Stimulated activated CD4-positive, alpha-beta T cell treated with anti-CD3 and anti-CD28 coated beads, Interleukin-2, amount 100 ng/mL, for 4 hours (primary cell): ENCODE measurements at regions not wholly inside any gene's neighbourhood (a gene's known extent, or its start where the extent isn't known, plus 50 kb on each side); places are given as distances from the start of the nearest gene placed in this dataset.
A peak's percentile ranks its signal among the peaks of the same experiment; 100 is the strongest.

Experiments used
- DNase-seq: peaks from one replicate; pipeline ENCODE4 v3.0.0-alpha.2; 2020; ENCODE audit warnings: low read depth

DNA sequence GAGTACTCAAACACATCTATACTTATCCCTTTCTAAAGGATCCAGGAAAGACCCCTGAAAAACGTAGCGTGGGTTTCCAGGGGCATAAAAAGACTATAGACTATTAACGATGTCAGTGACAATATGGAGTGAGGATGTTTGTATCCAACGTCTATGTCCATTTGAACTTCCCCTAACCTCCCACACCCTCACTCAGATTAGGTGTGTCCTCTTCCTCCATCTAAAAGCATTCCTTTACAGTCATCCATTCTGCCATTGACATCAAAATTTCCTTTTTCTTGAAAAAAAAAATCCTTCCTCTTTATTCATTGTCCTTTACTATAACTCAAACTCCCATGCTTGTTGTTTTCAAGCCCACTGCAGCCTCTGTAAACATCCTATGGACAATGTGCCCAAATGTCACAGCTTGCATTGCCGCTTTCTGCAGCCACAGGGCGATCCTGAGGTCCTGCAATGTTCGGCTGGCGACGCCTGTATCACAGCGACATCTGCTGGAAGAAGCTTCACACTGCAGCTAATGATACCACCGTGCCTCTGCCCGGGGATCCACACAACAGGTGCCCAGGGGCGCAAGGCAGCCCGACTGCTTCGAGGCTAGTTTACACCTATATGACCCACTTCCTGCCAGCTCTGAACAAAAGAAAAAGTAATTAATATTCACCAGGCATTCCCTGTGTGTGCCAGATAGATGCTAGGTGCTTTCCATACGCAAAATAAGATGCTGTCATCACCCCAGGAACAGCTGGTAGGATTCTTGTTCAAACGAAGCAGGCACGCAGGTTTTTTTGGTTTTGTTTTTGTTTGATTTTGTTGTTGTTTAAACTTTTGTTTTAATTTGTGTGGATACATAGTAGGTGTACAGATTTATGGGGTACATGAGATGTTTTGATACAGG lies 267.9 kb upstream of the GHITM start:
- peak; percentile 25 for DNase-seq

DNA sequence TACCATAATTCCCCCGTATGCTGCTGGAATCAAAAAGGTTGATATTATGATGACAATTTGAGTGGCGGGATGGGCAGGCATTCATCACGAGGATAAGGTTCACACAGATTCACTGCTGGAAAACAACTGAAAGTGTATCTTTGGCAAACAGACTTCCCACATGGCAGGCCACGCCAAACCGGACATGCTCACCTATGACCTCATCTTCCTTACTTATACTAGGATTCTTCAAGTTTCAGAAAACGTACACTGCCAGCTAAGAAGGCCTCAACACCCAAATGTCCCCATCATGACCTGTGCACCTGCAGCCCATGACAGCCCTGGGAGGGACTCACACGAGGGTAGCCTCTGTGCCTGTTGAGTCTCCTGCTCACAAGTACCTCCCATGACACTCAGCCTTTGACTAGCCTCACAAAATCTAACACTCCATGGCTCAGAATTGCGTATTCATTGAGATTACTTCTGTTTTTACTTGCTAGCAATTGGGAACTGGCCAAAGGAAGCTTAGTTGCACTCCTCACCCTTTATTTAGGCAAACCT lies 259.0 kb upstream of the GHITM start:
- no peak for DNase-seq

DNA sequence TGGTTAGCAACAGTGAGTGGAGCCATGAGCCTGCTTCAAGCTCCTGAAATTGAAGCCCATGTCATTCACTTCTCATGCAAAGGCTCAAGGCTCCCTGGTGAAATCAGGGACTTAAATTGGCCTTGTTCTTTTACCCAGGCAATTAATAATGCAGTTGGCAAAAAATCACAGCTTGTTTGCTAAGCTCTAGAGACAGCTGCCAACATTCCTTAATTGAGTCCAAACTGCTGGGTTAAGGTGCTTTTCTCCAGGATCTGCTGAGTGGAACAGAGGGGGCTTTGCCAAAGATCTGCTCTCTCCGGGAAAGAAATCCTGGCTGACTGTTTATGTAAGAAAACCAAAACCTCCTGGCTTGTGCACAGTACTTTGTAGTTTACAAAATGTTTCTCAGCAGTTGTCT lies 257.6 kb upstream of the GHITM start:
- no peak for DNase-seq

DNA sequence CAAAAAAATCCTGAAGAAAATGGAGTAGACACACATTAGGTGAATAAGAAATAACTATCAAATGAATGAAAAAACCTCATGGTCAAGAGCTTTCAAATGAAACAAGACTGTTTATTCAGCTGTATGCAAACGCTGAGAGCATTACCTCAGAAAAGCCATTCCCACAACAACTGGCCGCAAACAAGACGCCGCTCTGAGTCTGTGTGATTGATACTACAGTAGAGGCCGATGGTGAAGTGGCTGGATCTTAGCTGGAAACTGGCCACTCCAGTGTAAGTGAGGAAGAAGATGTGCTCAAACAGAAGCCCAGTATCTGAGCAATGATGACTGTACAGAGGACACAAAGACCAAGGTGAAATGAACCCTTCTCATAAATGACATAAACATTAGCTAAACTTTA lies 252.4 kb upstream of the GHITM start:
- no peak for DNase-seq

DNA sequence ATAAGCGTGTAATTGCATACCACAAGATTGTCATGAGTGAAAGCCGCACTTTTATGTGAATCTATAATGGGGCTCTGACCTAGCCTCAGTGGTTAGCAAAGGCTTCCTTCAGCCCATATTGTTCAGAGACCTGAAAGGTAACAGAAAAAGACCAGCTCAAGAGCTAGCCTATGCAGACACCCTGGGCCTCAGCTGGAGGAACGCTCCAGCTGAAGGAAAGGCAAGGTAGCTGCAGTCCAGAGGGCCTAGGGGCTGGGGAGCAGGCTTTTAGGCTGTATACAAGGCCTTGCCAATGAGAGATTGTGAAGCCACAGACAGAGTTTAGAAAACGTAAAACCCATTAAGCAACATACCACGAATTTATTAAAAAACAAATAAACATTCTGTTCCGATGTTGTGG lies 246.6 kb upstream of the GHITM start:
- no peak for DNase-seq

DNA sequence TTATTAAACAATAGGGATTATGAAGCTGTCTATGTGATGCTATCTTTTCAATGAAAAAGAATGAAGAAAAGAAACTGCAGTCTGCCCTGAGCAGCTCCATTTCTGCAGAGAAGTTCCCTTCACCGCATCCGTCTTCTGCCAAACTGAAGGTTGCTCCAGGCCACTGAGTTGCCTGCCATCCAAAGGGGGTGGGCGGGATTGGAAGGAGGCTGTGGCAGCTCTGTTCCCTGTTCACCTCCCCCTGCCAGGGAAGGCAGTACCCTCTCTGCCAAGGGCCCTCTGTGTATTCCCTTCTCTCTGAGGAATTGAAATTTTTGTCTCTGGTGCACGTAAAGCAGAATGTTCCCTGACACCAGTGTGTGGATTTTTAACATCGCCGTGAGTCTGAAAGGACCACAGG lies 243.1 kb upstream of the GHITM start:
- DNase-seq = no peak

DNA sequence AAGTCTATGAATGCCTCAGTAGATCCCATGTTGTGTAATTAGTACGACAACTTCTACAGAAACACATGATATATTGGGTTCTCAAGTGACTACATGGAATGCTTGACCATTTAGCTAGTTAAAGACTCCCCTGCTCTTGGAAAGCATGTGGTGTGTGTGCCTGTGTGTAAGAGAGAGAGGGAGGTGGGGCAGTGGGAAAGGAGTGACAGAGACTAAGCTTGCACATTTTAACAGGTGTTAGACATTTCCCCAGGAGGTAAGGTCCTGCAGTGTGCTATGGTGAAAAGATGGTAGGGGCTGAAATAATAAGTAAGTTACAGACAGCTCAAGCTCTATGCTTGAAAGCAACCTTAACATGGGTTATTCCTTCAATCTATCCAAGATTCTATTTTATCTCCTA lies 241.7 kb upstream of the GHITM start:
- no peak for DNase-seq

DNA sequence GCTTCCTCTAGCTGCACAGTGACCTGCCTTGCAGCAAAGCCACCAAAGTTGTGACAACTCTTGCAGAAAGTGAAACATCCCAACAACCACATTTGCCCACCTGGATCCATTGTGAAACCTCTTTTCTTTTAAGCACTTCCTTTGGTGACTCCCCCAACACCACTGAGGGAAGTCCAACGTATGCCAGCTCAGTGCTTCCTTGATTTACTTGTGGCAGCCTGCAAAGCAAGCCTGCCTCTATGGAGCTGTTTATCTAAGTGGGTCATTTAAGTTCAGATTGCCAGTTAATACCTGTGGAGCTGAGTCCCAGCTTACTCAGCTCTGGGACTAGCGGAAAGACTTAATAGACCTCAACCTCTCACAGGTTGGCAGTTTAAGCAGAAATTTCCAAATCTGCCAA lies 230.8 kb upstream of the GHITM start:
- no peak for DNase-seq

DNA sequence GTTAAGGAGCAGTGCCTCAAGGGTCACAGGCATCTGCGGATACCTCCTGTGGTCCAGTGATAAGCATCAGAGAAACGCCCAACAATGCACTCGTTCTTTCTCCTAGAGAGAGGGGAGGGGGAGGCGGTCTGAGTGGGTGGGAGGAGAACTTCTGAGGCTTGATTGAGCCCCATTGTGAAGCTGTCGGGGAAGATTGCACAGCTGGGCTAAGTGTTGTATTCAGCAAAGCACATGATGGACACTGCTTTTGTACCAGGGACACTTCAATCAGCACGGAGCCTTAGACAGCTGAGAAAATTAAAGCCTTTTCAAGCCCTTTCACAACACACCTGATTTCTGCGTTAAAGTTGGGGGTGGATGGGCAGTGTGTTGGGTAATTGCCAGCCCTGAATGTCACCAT lies 230.3 kb upstream of the GHITM start:
- DNase-seq = no peak

DNA sequence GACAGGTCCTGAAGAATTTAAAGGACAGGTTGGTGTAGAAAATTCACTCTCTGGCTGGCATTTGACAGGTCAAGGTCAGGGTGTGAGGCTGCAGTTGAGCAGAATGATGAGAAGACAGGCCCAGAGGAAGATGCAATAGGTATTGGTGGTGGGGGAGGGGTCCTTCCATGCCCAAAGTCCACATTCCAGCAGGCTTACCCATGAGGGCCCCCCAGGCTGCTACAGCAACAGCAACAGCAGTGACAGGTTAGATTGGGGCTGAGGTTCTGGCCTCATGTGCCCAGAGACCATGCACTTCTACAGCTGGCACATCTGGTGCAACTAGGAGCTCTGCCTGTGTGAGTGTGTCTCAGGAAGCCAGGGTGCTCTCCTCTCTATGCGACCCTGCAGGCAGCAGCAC lies 223.5 kb upstream of the GHITM start:
- no peak for DNase-seq

DNA sequence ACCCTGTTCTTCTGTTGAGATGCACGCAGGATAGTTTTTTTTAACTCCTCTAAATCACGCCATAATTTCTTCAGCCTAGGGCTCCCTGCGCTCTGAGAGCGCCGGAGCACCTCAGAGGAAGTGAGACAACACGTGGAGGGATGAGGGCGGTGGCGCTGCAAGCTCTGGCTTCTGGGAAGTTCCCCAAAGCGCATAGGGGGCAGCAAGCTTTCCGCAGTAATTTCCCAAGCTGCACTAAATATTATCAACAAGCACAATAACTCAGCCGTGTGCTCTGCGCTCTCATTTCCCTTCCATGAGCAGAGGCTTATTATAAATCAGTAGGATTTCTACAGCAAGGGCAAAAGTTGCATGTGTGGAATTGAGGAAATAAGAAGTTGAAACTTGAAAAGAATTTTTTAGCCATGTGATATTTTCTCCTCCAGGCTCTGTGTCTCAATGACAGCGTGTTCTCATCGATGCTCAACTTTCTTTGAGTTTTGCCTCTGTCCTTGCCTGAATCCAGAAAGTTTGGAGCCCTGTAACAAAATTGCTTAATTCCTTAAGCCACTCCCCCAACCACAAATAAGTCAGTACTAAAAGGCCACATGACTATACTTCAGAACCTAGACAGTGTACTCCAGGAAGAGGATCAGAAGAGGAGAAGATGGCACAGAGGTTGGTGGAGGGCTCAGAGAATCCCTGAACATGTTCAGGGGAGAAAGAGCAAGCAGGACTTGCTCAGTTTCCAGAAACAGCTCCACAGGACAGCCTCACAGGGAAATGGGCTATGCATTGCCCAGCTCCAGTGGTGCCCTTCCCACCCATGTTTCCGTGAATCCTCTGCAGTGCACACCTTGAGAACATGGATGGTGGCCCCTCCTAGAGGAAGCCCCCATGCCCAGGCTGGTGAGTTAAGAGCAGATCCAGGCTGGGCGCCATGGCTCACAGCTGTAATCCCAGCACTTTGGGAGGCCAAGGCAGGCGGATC lies 221.5 kb upstream of the GHITM start:
- no peak for DNase-seq

DNA sequence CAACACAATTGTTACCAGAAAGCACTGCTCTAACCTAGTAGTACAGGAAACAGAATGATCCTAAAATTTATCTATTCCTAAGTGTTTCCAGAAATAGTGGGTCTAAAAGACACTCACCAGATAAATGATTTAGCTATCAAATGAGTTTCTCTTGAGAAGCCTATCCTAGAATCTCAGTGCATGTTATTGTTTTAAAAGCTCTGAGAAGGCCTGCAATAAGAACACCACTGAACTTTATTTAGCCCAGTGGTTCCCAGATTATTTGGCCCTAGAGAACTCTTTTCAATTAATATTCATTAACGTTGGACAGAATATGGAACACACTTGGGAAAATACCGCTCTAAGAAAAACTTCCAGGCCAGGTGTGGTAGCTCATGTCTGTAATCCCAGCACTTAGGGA lies 220.1 kb upstream of the GHITM start:
- DNase-seq = no peak

DNA sequence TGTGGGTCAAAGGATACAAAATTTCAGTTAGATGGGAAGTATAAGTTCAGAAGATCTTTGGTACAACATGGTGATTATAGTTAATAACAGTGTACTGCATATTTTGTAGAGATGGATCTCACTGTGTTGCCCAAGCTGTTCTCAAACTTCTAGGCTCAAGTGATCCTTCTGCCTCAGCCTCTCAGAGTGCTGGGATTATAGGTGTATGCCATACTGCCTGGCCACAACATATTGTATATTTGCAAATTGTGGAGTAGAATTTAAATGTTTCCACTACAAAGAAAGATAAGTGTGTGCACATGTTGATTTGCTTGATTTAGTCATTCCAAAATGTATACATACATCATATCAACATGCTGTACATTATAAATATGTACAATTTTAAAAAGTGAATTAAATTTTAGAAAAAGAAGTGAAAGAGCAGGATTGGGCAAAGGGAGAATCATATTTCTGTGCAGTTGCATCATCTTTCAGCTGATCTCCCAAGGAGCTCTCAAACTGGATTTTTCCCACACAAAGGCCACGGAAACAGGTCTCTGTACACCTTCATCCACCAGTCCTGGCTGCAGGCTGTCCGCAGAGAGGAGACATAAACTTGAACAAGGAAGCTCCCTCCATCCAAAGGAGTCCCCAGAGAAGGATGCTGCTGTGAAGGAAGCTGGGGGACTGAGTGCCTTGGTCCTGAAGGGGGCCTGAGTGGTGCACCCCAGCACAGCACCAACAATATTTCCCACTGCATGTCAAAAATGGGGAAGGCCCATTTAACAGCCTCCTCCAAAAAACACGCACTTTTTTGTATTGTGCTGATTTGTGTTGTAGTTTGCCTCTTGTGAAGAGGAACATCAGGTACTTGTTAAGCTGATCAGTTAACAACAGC lies 217.1 kb upstream of the GHITM start:
- DNase-seq = no peak

DNA sequence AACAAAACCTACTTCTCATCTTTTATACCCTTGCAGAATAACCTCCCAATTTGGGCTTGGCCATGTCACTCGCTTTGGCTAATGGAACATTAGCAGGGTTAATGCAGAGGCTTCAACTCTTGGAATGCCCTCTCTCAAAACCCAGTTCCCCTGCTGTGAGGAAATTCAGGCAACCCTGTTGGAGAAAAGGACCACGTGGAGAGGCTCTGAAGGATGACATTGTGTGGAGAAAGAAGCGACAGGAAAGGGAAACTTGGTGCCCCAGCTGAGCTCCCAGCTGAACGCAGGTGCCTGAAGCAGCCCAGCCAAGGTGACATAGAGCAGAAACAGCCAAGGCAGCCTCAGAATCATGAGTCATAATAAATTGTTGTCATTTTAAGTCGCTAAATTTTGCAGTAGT lies 214.2 kb upstream of the GHITM start:
- no peak for DNase-seq

DNA sequence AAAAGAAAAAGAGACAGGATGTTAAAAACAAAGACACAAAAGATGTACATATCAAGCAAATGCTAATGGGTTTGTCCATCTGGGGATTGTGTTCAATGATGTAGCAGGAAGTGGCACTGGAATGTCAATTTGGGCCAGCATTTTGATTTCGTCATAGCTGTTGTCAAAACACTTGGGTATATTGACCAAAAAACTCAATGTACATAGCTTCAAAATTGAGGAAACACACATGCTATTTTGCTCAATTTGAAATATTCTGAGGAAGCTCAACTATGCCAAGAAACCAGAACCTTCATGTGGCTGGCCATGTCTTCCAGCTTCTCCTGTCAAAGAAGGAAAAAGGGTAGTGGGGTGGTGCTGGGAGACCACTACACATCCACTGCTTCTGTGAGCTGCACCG lies 212.7 kb upstream of the GHITM start:
- DNase-seq = no peak

DNA sequence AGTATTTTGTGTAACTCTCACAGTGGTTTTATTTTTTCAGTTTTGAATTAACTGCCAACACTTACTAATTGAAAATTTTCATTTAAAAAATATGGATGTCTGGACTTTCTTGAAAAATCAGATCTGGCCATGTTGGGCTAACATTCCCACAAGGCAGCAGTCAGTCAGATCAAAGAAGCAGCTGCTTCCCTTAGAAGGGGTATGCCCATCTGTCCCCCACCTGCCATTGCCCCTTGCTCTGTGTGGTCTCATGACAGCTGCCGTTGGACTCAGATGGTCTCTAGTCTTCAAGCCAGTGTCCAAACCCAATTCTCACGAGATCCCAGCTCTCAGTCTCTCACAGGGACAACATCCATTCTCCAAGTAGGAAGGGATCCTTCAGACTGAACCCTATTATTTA lies 212.1 kb upstream of the GHITM start:
- DNase-seq = no peak

DNA sequence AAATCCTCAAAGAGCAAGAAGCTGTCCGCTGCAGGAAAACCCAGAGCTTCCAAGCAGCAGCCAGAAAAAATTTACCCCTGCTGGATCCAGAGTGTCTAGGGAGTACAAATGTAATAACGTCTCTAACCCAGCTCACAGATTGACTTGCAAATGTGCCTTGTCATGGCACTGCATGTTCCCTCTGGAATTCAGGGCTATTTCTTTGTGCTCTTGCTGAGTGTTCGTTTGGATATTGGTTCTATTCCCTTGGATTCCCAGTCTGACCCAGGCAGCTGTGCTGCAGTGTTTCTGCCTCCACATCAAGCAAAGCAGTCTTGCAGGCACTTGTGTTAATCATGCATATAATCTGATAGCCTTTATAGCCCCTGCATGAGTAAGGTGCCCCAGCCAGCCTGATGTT lies 209.9 kb upstream of the GHITM start:
- no peak for DNase-seq

DNA sequence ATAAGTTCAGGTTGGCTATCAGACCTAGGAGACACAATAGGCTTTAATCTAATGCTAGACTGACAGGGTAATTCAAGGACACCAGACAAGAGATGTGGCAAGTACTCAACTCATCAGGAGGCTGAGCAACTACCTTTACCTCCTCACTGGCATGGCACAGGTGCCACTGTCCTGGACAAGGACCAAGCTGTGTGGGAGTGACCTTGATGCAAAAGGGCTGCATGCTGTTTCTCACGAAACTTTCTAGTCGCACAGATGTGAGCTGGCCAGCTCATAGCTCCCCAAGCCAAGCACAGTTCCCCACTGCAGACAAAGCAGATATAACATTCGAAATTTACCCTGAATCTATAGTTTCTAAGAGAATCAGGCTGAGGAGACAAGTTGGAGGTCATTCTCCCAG lies 207.6 kb upstream of the GHITM start:
- no peak for DNase-seq

DNA sequence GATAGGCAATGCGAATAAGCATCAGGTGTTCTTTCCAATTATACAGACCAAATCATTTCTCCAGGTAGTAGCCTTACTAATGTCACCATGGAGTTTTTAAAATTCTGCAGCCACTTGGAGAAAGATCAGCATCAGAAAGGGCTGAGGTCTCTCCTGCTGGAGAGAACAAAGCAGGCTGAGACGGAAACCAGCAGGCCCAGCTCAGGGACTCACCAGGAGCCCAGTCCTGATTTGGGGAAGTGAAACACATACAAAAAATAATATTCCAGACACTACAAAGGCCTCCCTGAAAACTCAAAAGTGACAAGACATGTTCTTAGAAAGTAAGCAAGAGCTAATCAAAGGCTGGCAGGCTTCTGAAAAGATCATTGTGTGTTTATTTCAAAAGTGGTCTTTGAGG lies 207.1 kb upstream of the GHITM start:
- no peak for DNase-seq

DNA sequence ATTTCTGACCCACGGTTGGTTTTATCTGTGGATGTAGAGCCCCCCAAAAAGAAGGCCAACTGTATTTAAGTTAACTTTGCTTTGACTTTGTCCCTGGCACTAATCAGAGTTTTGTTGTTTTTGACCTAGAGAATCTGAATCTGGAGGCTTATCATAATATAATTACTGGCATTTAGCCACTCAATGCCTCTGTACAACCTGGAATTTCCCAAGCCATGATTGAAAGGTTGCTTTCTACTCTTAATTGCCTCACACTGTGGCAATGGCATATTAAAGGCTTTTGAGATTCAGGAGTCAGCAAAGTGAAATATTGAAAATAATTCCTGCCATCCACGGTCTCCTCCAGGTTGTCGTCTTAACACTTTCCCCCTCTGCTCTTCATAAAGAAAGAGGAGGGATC lies 205.2 kb upstream of the GHITM start:
- DNase-seq = no peak

DNA sequence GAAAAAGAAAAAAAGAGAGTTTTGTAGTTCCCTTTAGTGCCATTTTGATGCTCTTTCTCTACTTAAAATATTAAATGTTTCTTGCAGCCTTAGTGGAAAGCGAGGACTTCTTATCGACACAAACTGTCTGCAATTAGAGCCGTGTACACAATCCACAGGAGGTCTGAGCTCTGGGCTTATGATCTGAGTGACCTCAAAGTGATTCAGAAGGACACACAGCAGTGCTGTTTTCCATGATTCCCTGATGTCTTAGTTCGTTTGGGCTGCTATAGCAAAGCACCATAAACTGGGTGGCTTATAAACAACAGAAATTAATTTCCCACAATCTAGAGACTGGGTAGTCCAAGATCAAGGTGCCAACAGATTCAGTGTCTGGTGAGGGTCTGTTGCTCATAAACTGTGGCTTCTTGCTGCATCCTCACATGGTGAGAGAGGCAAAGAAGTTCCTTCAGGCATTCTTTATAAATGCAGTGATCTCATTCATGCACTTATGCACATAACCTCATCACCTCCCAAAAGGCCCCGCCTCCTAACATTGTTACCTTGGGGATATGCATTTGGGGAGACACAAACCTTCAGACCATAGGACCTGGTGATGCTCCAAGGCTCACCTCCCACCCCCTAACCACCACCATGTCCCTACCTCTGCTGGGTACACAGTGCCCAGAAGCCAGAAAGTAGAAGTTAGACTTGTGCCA lies 204.5 kb upstream of the GHITM start:
- no peak for DNase-seq
